AG04450 (cell line): ENCODE measurements at regions not wholly inside any gene's neighbourhood (a gene's known extent, or its start where the extent isn't known, plus 50 kb on each side); places are given as distances from the start of the nearest gene placed in this dataset.

Source experiments
- CTCF ChIA-PET: fragments of 300-600, 350-600 bp; formaldehyde crosslinking; extraction: SDS; loops from one replicate; lab custom pipeline; 2022; ENCODE audit warnings: antibody characterized with exemption, inconsistent platforms; lab: Charles Lee
- POLR2A ChIA-PET: fragments of 350-600 bp; formaldehyde crosslinking; extraction: SDS; loops from one replicate; lab custom pipeline; 2021; ENCODE audit warnings: antibody characterized with exemption, inconsistent platforms; lab: Yijun Ruan, JAX
- DNase-seq: peaks from one replicate; pipeline ENCODE4 v3.0.0-alpha.2; 2011; ENCODE audit warnings: low read depth, low spot score
- H3K27ac ChIP-seq: one replicate; pipeline ENCODE4 v1.5.1; 2012; ENCODE audit warnings: low read depth, low read length, control low read depth
- H3K27me3 ChIP-seq: one replicate; pipeline ENCODE4 v1.6.0; 2012; ENCODE audit warnings: low read length; ENCODE audit not compliant: control insufficient read depth, insufficient read depth
- H3K4me3 ChIP-seq: 2 replicates; pipeline ENCODE4 v1.5.1; 2011; ENCODE audit warnings: mild to moderate bottlenecking, low read depth, low read length, control low read depth
- H3K9me3 ChIP-seq: 2 replicates; pipeline ENCODE4 v1.5.1; 2012; ENCODE audit warnings: low read length; ENCODE audit not compliant: control insufficient read depth, insufficient read depth
- CTCF ChIP-seq: IDR thresholded peaks from 2 replicates; pipeline ENCODE4 v1.5.1; 2011; ENCODE audit warnings: low read depth, low read length, control low read depth, inconsistent platforms

DNA sequence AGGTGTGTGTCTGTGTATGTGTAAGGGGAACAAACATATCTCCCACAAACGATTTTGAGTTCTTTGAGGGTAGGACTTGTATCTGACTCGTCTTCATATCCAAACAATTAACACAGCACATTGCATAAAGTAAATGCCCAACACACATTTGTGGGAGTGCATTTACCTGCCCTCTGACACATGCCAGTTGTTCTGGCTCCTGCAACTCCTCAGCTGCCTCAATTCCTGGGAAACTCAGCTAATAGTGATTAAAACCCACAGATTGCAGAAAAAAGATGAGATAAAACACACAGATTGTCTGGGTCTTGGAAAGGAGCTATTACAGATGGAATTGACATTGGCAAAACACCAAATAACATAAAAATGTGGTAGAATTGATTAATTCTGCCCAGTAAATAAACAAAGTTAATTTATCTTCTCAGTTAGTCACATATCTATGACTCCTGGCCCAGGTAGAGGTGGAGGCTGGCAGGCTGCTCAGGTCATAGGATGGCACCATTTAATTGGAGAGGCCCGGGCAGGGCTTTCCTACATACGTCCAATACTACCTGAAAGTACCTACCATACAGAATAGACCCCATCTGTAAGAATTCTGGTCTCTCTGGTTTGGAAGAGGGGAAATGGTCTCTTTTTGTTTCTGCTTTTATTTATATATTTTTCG, 71.5 kb upstream of the IFNGR1 start:
- ChIA-PET CTCF (interaction anchor here (3.1 kb wide), 1 partner anchor 24 kb away, joined by 19 read pairs; no protein-coding TSS in a partner anchor), POLR2A (no interaction called here)
- no peak overlapping the region for H3K27ac ChIP-seq
- no peak for DNase-seq
- no peaks in the 10 kb centered on the region for H3K9me3 ChIP-seq
- no peak for TF ChIP-seq CTCF
- no peaks in the 10 kb centered on the region for H3K27me3 ChIP-seq
- H3K4me3 ChIP-seq: no peak overlapping the region

DNA sequence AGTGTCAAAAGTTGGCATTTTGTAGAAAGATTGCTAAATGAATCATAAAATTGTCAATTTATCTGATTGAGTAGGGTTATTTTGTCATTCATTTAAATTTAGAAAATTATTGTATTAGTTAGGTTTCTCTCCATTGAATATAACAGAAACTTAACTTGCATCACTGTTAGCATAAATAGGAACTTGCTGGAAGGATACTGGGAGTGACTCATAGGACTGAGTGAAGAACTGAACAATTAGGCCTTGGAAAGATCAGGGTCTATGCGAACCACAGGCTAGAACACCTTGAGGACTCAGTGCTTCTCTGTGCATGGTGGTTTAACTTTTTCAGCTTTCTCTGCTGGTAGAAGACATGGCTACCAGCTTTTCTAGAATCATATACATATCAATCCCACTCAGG, 67.7 kb upstream of the IFNGR1 start:
- no peak for DNase-seq
- CTCF ChIA-PET: interaction anchor here (1.6 to 3.3 kb wide), 2 partner anchors 27 to 28 kb away, joined by 5 to 11 read pairs; no protein-coding TSS in a partner anchor
- Histone ChIP-seq H3K27ac (no peak overlapping the region), H3K27me3 (no peaks in the 10 kb centered on the region), H3K9me3 (no peaks in the 10 kb centered on the region), H3K4me3 (no peak overlapping the region)
- POLR2A ChIA-PET: no interaction called here
- TF ChIP-seq CTCF: no peak

GRCh38 chr6:137286368-137286767, 67.2 kb upstream of the IFNGR1 start:
- POLR2A ChIA-PET: no interaction called here
- Histone ChIP-seq H3K27ac (no peak overlapping the region), H3K4me3 (no peak overlapping the region), H3K27me3 (no peaks in the 10 kb centered on the region), H3K9me3 (no peaks in the 10 kb centered on the region)
- CTCF ChIA-PET: interaction anchor here (3.3 kb wide), 1 partner anchor 28 kb away, joined by 11 read pairs; no protein-coding TSS in a partner anchor
- DNase-seq: no peak
- no peak for TF ChIP-seq CTCF

GRCh38 chr6:137284811-137285110, 65.6 kb upstream of the IFNGR1 start:
- DNase-seq: no peak
- ChIA-PET POLR2A (no interaction called here), CTCF (interaction anchor here (3.3 kb wide), 1 partner anchor 30 kb away, joined by 11 read pairs; no protein-coding TSS in a partner anchor)
- Histone ChIP-seq H3K27ac (no peak overlapping the region), H3K27me3 (no peaks in the 10 kb centered on the region), H3K9me3 (no peaks in the 10 kb centered on the region), H3K4me3 (no peak overlapping the region)
- no peak for TF ChIP-seq CTCF

DNA sequence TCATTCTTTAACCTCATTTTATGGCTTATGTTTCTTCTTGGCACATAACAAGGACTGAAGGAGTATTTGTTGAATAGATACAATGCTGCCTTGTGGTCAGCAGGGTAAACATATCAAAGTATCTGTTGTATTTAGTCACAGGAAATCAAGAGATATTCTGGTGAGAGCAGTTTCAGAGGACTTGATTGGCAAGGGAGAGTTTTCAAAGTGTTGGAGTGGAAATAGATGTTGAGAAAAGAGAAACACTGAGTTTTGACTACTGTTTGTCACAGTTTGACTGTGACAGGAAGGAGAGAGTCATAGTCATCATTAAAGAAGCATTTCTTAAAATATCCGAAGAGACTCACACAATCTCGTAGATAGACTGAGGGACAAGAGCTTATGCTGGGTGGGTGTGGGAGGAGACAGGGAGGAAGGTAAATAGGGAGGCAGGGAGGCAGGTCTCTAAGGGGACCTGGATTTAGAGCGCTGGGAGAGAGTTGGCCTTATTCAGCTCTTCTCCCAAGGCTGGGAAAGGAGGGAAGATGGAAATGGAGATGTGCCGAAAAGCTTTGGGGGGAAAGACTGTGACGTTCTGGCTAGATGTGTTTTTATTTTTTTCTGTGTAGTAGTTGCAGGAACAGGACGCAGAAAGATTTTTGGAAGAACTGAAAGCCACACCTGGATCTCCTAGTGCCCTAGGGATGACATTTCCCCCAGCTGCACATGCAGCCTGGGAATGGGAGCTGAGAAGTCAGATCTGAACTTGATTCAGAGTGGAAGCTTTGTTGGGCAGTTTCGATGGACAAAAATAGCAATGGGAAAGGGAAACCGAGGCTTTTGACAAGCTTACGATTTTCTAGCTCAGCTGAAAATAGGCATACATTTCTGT, 65.0 kb upstream of the IFNGR1 start:
- ChIA-PET POLR2A (no interaction called here), CTCF (interaction anchor here (3.3 kb wide), 1 partner anchor 31 kb away, joined by 11 read pairs; no protein-coding TSS in a partner anchor)
- no peak for DNase-seq
- Histone ChIP-seq H3K9me3 (no peaks in the 10 kb centered on the region), H3K4me3 (no peak overlapping the region), H3K27me3 (no peaks in the 10 kb centered on the region), H3K27ac (no peak overlapping the region)
- no peak for TF ChIP-seq CTCF
